Activated CD4-positive, alpha-beta T cell treated with anti-CD3 and anti-CD28 coated beads, Interleukin-2, amount 10 ng/mL, durations not matched to agents 7 days and 5 days (primary cell): ENCODE measurements at regions not wholly inside any gene's neighbourhood (a gene's known extent, or its start where the extent isn't known, plus 50 kb on each side); places are given as distances from the start of the nearest gene placed in this dataset.

Source experiments
- CTCF ChIA-PET: fragments of 350-600 bp; sonication (Branson Sonifier 250); formaldehyde crosslinking; loops from one replicate; lab custom pipeline; 2021; ENCODE audit warnings: antibody characterized with exemption; lab: Charles Lee
- POLR2A ChIA-PET: fragments of 350-600 bp; sonication (Branson Sonifier 250); formaldehyde crosslinking; loops from one replicate; lab custom pipeline; 2021; ENCODE audit warnings: antibody characterized with exemption; lab: Charles Lee
- DNase-seq: peaks from one replicate; pipeline ENCODE4 v3.0.0-alpha.2; 2020
- H3K27ac Mint-ChIP-seq: one replicate; pipeline ENCODE4 v1.8.0; 2021; ENCODE audit warnings: mild to moderate bottlenecking, moderate library complexity, mixed read lengths
- H3K27me3 Mint-ChIP-seq: one replicate; pipeline ENCODE4 v1.8.0; 2021; ENCODE audit warnings: mixed read lengths
- H3K36me3 Mint-ChIP-seq: one replicate; pipeline ENCODE4 v1.8.0; 2021; ENCODE audit warnings: low read depth, mixed read lengths
- H3K4me1 Mint-ChIP-seq: one replicate; pipeline ENCODE4 v1.8.0; 2021; ENCODE audit warnings: mixed read lengths
- H3K4me3 Mint-ChIP-seq: one replicate; pipeline ENCODE4 v1.8.0; 2021; ENCODE audit warnings: mild to moderate bottlenecking, moderate library complexity, mixed read lengths
- H3K9me3 Mint-ChIP-seq: one replicate; pipeline ENCODE4 v1.8.0; 2021; ENCODE audit warnings: mixed read lengths

GRCh38 chr13:60798503-60798902 lies 401.5 kb downstream of the TDRD3 start:
- H3K36me3 Mint-ChIP-seq = no peaks in the 10 kb centered on the region
- no peaks in the 10 kb centered on the region for H3K4me1 Mint-ChIP-seq
- H3K27me3 Mint-ChIP-seq = no peaks in the 10 kb centered on the region
- no peak for DNase-seq
- peaks cover 2% of the 10 kb centered on the region for H3K9me3 Mint-ChIP-seq
- H3K27ac Mint-ChIP-seq = no peak overlapping the region
- ChIA-PET POLR2A (no interaction called here), CTCF (no interaction called here)
- no peak overlapping the region for H3K4me3 Mint-ChIP-seq

GRCh38 chr13:60797112-60797511 lies 400.1 kb downstream of the TDRD3 start:
- H3K27me3 Mint-ChIP-seq = no peaks in the 10 kb centered on the region
- no peak for DNase-seq
- CTCF ChIA-PET = no interaction called here
- no peak overlapping the region for H3K27ac Mint-ChIP-seq
- no peaks in the 10 kb centered on the region for H3K36me3 Mint-ChIP-seq
- H3K9me3 Mint-ChIP-seq = peaks cover 2% of the 10 kb centered on the region
- no peaks in the 10 kb centered on the region for H3K4me1 Mint-ChIP-seq
- H3K4me3 Mint-ChIP-seq = no peak overlapping the region
- POLR2A ChIA-PET = no interaction called here

- no peaks in the 10 kb centered on the region for H3K36me3 Mint-ChIP-seq
- CTCF ChIA-PET = no interaction called here
- H3K4me1 Mint-ChIP-seq = no peaks in the 10 kb centered on the region
- H3K27me3 Mint-ChIP-seq = no peaks in the 10 kb centered on the region
- H3K4me3 Mint-ChIP-seq = no peak overlapping the region
- no peak for DNase-seq
- POLR2A ChIA-PET = no interaction called here
- H3K27ac Mint-ChIP-seq = no peak overlapping the region
- H3K9me3 Mint-ChIP-seq = peaks cover 2% of the 10 kb centered on the region
Measured at GRCh38 chr13:60794751-60795150, 397.7 kb downstream of the TDRD3 start.

- ChIA-PET POLR2A (no interaction called here), CTCF (no interaction called here)
- Mint-ChIP-seq H3K9me3 (no peaks in the 10 kb centered on the region), H3K4me1 (no peaks in the 10 kb centered on the region), H3K4me3 (no peak overlapping the region), H3K27ac (no peak overlapping the region), H3K27me3 (no peaks in the 10 kb centered on the region), H3K36me3 (no peaks in the 10 kb centered on the region)
- no peak for DNase-seq
Measured at GRCh38 chr13:60790620-60791019, 393.6 kb downstream of the TDRD3 start.

GRCh38 chr13:60788156-60788829 lies 391.3 kb downstream of the TDRD3 start:
- H3K36me3 Mint-ChIP-seq = no peaks in the 10 kb centered on the region
- no peak for DNase-seq
- no peaks in the 10 kb centered on the region for H3K4me1 Mint-ChIP-seq
- no peaks in the 10 kb centered on the region for H3K27me3 Mint-ChIP-seq
- ChIA-PET CTCF (no interaction called here), POLR2A (no interaction called here)
- no peak overlapping the region for H3K4me3 Mint-ChIP-seq
- no peak overlapping the region for H3K27ac Mint-ChIP-seq
- no peaks in the 10 kb centered on the region for H3K9me3 Mint-ChIP-seq

- H3K4me3 Mint-ChIP-seq = no peak overlapping the region
- ChIA-PET CTCF (no interaction called here), POLR2A (no interaction called here)
- H3K4me1 Mint-ChIP-seq = no peaks in the 10 kb centered on the region
- no peaks in the 10 kb centered on the region for H3K27me3 Mint-ChIP-seq
- no peak for DNase-seq
- H3K27ac Mint-ChIP-seq = no peak overlapping the region
- no peaks in the 10 kb centered on the region for H3K9me3 Mint-ChIP-seq
- H3K36me3 Mint-ChIP-seq = no peaks in the 10 kb centered on the region
Measured at GRCh38 chr13:60787083-60787482, 390.1 kb downstream of the TDRD3 start.

- Mint-ChIP-seq H3K4me1 (no peaks in the 10 kb centered on the region), H3K36me3 (no peaks in the 10 kb centered on the region), H3K27ac (no peak overlapping the region), H3K27me3 (no peaks in the 10 kb centered on the region), H3K9me3 (peaks cover 7% of the 10 kb centered on the region), H3K4me3 (no peak overlapping the region)
- POLR2A ChIA-PET = no interaction called here
- CTCF ChIA-PET = no interaction called here
- DNase-seq = no peak
Measured at GRCh38 chr13:60772726-60773125, 375.7 kb downstream of the TDRD3 start.

- CTCF ChIA-PET = no interaction called here
- Mint-ChIP-seq H3K4me1 (no peaks in the 10 kb centered on the region), H3K27me3 (no peaks in the 10 kb centered on the region), H3K36me3 (no peaks in the 10 kb centered on the region), H3K9me3 (no peaks in the 10 kb centered on the region), H3K4me3 (no peak overlapping the region), H3K27ac (no peak overlapping the region)
- no peak for DNase-seq
- POLR2A ChIA-PET = no interaction called here
Measured at GRCh38 chr13:60765700-60766411, 368.8 kb downstream of the TDRD3 start.

- CTCF ChIA-PET = no interaction called here
- H3K36me3 Mint-ChIP-seq = no peaks in the 10 kb centered on the region
Measured at GRCh38 chr13:60759499-60759898, 362.5 kb downstream of the TDRD3 start.

GRCh38 chr13:60758637-60759036 lies 361.6 kb downstream of the TDRD3 start:
- no peak overlapping the region for H3K27ac Mint-ChIP-seq
- POLR2A ChIA-PET = no interaction called here
- DNase-seq = no peak
- no peaks in the 10 kb centered on the region for H3K36me3 Mint-ChIP-seq
- no peaks in the 10 kb centered on the region for H3K4me1 Mint-ChIP-seq
- H3K27me3 Mint-ChIP-seq = no peaks in the 10 kb centered on the region
- no peak overlapping the region for H3K4me3 Mint-ChIP-seq
- no peaks in the 10 kb centered on the region for H3K9me3 Mint-ChIP-seq
- CTCF ChIA-PET = no interaction called here

More at GRCh38 chr13:60759499-60759898, 362.5 kb downstream of the TDRD3 start:
- Mint-ChIP-seq H3K4me1 (no peaks in the 10 kb centered on the region), H3K27me3 (no peaks in the 10 kb centered on the region), H3K27ac (no peak overlapping the region), H3K4me3 (no peak overlapping the region), H3K9me3 (no peaks in the 10 kb centered on the region)
- DNase-seq = no peak
- POLR2A ChIA-PET = no interaction called here

- Mint-ChIP-seq H3K4me3 (no peak overlapping the region), H3K27me3 (no peaks in the 10 kb centered on the region)
Measured at GRCh38 chr13:60757501-60758215, 360.6 kb downstream of the TDRD3 start.

GRCh38 chr13:60756306-60756705 lies 359.3 kb downstream of the TDRD3 start:
- Mint-ChIP-seq H3K27ac (no peak overlapping the region), H3K4me3 (no peak overlapping the region), H3K4me1 (no peaks in the 10 kb centered on the region), H3K36me3 (no peaks in the 10 kb centered on the region), H3K27me3 (no peaks in the 10 kb centered on the region), H3K9me3 (no peaks in the 10 kb centered on the region)
- ChIA-PET POLR2A (no interaction called here), CTCF (no interaction called here)
- no peak for DNase-seq

More at GRCh38 chr13:60757501-60758215, 360.6 kb downstream of the TDRD3 start:
- no peak for DNase-seq
- ChIA-PET CTCF (no interaction called here), POLR2A (no interaction called here)
- no peaks in the 10 kb centered on the region for H3K36me3 Mint-ChIP-seq
- no peak overlapping the region for H3K27ac Mint-ChIP-seq
- no peaks in the 10 kb centered on the region for H3K4me1 Mint-ChIP-seq
- H3K9me3 Mint-ChIP-seq = no peaks in the 10 kb centered on the region

GRCh38 chr13:60755380-60756163 lies 358.6 kb downstream of the TDRD3 start:
- Mint-ChIP-seq H3K27me3 (no peaks in the 10 kb centered on the region), H3K4me3 (no peak overlapping the region), H3K4me1 (no peaks in the 10 kb centered on the region), H3K9me3 (no peaks in the 10 kb centered on the region), H3K27ac (no peak overlapping the region), H3K36me3 (no peaks in the 10 kb centered on the region)
- ChIA-PET CTCF (no interaction called here), POLR2A (no interaction called here)
- no peak for DNase-seq
